ENCODE measurements at regions not wholly inside any gene's neighbourhood (a gene's known extent, or its start where the extent isn't known, plus 50 kb on each side); places are given as distances from the start of the nearest gene placed in this dataset.

DNA sequence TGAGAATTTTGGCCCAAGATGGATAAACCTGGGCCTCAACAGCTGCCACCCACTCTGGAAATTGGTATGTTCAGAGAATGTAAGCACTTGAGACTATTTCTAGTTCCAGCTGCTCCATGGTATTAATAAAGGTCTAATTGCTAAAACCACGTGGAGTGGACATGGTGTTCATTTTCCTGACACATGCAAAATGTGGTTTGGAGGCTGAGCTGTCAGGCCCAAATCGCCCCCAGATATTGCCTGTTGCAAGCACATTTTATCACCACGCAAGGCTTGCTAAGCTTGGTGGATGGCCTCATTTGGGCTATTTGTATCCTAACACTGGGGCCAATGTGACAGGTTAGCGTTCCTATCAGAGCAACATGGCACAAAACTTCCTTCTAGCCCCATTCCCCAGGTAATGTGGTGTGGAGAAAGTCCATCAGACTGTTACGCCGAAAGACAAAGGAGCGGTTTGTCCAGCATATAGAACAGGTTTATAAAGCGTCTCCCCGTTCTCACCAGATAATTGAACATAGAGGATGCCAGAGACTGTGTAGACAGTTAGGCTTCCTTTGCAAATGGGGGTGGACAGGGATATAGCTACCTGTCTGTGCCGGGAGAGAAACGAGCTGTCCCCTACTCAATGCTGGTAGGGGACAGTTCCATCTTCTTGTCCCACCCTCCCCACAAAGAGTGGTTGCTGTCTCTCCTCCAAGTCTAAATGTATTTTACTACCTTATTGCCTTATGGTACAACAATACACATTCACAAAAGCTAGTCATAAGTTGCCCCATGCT lies 78.0 kb upstream of the ANKRD1 start:
- no TSS peak for BruUV-seq (replicated peaks)
- TF ChIP-seq, protein P1, sequence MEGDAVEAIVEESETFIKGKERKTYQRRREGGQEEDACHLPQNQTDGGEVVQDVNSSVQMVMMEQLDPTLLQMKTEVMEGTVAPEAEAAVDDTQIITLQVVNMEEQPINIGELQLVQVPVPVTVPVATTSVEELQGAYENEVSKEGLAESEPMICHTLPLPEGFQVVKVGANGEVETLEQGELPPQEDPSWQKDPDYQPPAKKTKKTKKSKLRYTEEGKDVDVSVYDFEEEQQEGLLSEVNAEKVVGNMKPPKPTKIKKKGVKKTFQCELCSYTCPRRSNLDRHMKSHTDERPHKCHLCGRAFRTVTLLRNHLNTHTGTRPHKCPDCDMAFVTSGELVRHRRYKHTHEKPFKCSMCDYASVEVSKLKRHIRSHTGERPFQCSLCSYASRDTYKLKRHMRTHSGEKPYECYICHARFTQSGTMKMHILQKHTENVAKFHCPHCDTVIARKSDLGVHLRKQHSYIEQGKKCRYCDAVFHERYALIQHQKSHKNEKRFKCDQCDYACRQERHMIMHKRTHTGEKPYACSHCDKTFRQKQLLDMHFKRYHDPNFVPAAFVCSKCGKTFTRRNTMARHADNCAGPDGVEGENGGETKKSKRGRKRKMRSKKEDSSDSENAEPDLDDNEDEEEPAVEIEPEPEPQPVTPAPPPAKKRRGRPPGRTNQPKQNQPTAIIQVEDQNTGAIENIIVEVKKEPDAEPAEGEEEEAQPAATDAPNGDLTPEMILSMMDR (IDR thresholded peaks at IDR 0.05; ENCODE audit: unreplicated experiment) = no peak
- ChIA-PET POLR2A (no interaction called here), CTCF (interaction anchor here (0.8 to 3.1 kb wide), 2 partner anchors 221 to 252 kb away, joined by 3 to 12 read pairs; no protein-coding TSS in a partner anchor)
- DNase-seq (ENCODE audit: unreplicated experiment) = no peak
- no peaks in the 10 kb centered on the region for H3K27me3 Mint-ChIP-seq (ENCODE audit: insufficient read depth, unreplicated experiment)
- H3K27ac Mint-ChIP-seq (ENCODE audit: low read depth, unreplicated experiment) = no peak overlapping the region
- H3K4me1 Mint-ChIP-seq (ENCODE audit: insufficient read depth, unreplicated experiment) = no peaks in the 10 kb centered on the region
- H3K36me3 Mint-ChIP-seq (ENCODE audit: insufficient read depth, unreplicated experiment) = no peaks in the 10 kb centered on the region
- H3K9me3 Mint-ChIP-seq (ENCODE audit: unreplicated experiment) = no peaks in the 10 kb centered on the region
- H3K4me3 Mint-ChIP-seq (ENCODE audit: unreplicated experiment) = no peak overlapping the region
- intact Hi-C loops (cut with micrococcal nuclease) = no loop called here

- Mint-ChIP-seq H3K9me3 (ENCODE audit: unreplicated experiment) (no peaks in the 10 kb centered on the region), H3K4me1 (ENCODE audit: insufficient read depth, unreplicated experiment) (no peaks in the 10 kb centered on the region), H3K36me3 (ENCODE audit: insufficient read depth, unreplicated experiment) (no peaks in the 10 kb centered on the region), H3K4me3 (ENCODE audit: unreplicated experiment) (no peak overlapping the region), H3K27ac (ENCODE audit: low read depth, unreplicated experiment) (no peak overlapping the region), H3K27me3 (ENCODE audit: insufficient read depth, unreplicated experiment) (no peaks in the 10 kb centered on the region)
- no TSS peak for BruUV-seq (replicated peaks)
- ChIA-PET CTCF (interaction anchor here (0.6 to 3.1 kb wide), 5 partner anchors 10 to 251 kb away, joined by 3 to 12 read pairs (median 3); no protein-coding TSS in a partner anchor), POLR2A (no interaction called here)
- no peak for DNase-seq (ENCODE audit: unreplicated experiment)
- TF ChIP-seq, protein P1 (IDR thresholded peaks at IDR 0.05; ENCODE audit: unreplicated experiment) = no peak
- intact Hi-C loops (cut with micrococcal nuclease) = no loop called here
Measured at GRCh38 chr10:90999512-91000172, 78.8 kb upstream of the ANKRD1 start.

DNA sequence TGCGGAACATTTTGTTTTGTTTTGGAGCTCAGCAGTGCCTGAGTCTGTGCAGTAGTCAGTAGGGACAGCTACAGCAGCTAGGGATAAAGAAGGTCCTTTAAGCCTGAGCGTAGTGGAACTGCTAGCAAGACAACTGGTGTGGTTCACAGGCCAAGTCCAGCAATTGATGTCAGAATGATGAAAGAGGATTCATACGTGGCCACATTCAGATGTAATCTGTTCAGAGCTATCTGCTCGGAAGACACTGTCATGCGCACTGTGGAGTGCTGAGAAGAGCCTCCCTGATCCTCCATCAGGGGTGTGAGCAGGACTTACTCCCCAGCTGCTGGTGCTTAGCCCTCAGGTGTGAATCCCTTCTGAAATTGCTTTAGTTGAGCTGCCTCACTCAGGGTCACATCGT lies 79.6 kb upstream of the ANKRD1 start:
- H3K36me3 Mint-ChIP-seq (ENCODE audit: insufficient read depth, unreplicated experiment) = no peaks in the 10 kb centered on the region
- no TSS peak for BruUV-seq (replicated peaks)
- no peaks in the 10 kb centered on the region for H3K27me3 Mint-ChIP-seq (ENCODE audit: insufficient read depth, unreplicated experiment)
- no peak overlapping the region for H3K4me3 Mint-ChIP-seq (ENCODE audit: unreplicated experiment)
- ChIA-PET POLR2A (no interaction called here), CTCF (interaction anchor here (0.5 to 3.1 kb wide), 8 partner anchors 9 to 1568 kb away, joined by 3 to 12 read pairs (median 3); no protein-coding TSS in a partner anchor)
- intact Hi-C loops (cut with micrococcal nuclease) = no loop called here
- H3K4me1 Mint-ChIP-seq (ENCODE audit: insufficient read depth, unreplicated experiment) = no peaks in the 10 kb centered on the region
- TF ChIP-seq, protein P1 (IDR thresholded peaks at IDR 0.05; ENCODE audit: unreplicated experiment) = no peak
- H3K27ac Mint-ChIP-seq (ENCODE audit: low read depth, unreplicated experiment) = no peak overlapping the region
- H3K9me3 Mint-ChIP-seq (ENCODE audit: unreplicated experiment) = no peaks in the 10 kb centered on the region
- no peak for DNase-seq (ENCODE audit: unreplicated experiment)

GRCh38 chr10:91000985-91001384 lies 80.1 kb upstream of the ANKRD1 start:
- no peaks in the 10 kb centered on the region for H3K9me3 Mint-ChIP-seq (ENCODE audit: unreplicated experiment)
- no peaks in the 10 kb centered on the region for H3K36me3 Mint-ChIP-seq (ENCODE audit: insufficient read depth, unreplicated experiment)
- intact Hi-C loops (cut with micrococcal nuclease) = no loop called here
- no peak overlapping the region for H3K27ac Mint-ChIP-seq (ENCODE audit: low read depth, unreplicated experiment)
- no TSS peak for BruUV-seq (replicated peaks)
- TF ChIP-seq, protein P1 (IDR thresholded peaks at IDR 0.05; ENCODE audit: unreplicated experiment) = no peak
- CTCF ChIA-PET = interaction anchor here (0.5 to 3.1 kb wide), 5 partner anchors 8 to 1568 kb away, joined by 3 to 12 read pairs (median 3); no protein-coding TSS in a partner anchor
- no peaks in the 10 kb centered on the region for H3K4me1 Mint-ChIP-seq (ENCODE audit: insufficient read depth, unreplicated experiment)
- no peaks in the 10 kb centered on the region for H3K27me3 Mint-ChIP-seq (ENCODE audit: insufficient read depth, unreplicated experiment)
- H3K4me3 Mint-ChIP-seq (ENCODE audit: unreplicated experiment) = no peak overlapping the region
- POLR2A ChIA-PET = no interaction called here
- no peak for DNase-seq (ENCODE audit: unreplicated experiment)

Data from MCF 10A (cell line).